GM06990 (cell line): ENCODE measurements at regions not wholly inside any gene's neighbourhood (a gene's known extent, or its start where the extent isn't known, plus 50 kb on each side); places are given as distances from the start of the nearest gene placed in this dataset.

ENCODE experiments used
- DNase-seq: peaks from one replicate; pipeline ENCODE4 v3.0.0-alpha.2; 2011; ENCODE audit not compliant: insufficient read length; ENCODE audit errors: extremely low read depth
- H3K27me3 ChIP-seq: replicated peaks from 2 replicates; pipeline ENCODE4 v1.6.0; 2011; ENCODE audit warnings: low read length; ENCODE audit not compliant: control insufficient read depth, insufficient read depth
- H3K36me3 ChIP-seq: 2 replicates; pipeline ENCODE4 v1.5.1; 2011; ENCODE audit warnings: low read length; ENCODE audit not compliant: control insufficient read depth, insufficient read depth
- H3K4me3 ChIP-seq: replicated peaks from 2 replicates; pipeline ENCODE4 v1.5.1; 2011; ENCODE audit warnings: low read depth, mild to moderate bottlenecking, control low read depth, low read length
- TF ChIP-seq, protein P1 (sequence below): IDR thresholded peaks from 2 replicates; pipeline ENCODE4 v1.5.1; 2011; ENCODE audit warnings: low read length, control low read depth, mild to moderate bottlenecking, inconsistent platforms; ENCODE audit not compliant: insufficient read depth, poor library complexity, severe bottlenecking

DNA sequence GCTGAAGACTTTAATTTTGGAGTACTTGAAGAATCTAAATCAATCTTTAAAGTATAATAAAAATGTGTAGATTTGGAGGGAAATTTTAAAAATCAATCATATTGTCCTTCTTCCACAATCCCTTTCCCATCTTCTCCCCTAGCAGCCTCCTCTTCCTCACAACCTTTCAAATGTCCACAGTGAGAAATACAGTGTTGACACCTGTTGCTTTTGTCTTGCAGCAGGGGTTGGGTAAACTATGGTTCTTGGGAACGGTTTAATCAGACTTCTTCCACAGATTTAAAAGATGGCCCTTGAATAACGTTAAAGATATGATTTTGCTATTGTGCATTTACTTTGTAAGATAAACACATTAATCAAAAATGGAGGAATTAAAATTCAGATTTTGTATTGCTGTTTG is 113.8 kb upstream of the SLC1A4 start:
- TF ChIP-seq, protein P1, sequence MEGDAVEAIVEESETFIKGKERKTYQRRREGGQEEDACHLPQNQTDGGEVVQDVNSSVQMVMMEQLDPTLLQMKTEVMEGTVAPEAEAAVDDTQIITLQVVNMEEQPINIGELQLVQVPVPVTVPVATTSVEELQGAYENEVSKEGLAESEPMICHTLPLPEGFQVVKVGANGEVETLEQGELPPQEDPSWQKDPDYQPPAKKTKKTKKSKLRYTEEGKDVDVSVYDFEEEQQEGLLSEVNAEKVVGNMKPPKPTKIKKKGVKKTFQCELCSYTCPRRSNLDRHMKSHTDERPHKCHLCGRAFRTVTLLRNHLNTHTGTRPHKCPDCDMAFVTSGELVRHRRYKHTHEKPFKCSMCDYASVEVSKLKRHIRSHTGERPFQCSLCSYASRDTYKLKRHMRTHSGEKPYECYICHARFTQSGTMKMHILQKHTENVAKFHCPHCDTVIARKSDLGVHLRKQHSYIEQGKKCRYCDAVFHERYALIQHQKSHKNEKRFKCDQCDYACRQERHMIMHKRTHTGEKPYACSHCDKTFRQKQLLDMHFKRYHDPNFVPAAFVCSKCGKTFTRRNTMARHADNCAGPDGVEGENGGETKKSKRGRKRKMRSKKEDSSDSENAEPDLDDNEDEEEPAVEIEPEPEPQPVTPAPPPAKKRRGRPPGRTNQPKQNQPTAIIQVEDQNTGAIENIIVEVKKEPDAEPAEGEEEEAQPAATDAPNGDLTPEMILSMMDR = no peak
- Histone ChIP-seq H3K4me3 (no peak overlapping the region), H3K27me3 (no peaks in the 10 kb centered on the region), H3K36me3 (peaks cover 3% of the 10 kb centered on the region)
- no peak for DNase-seq

- H3K27me3 ChIP-seq = no peaks in the 10 kb centered on the region
- no peak for DNase-seq
- no peak overlapping the region for H3K4me3 ChIP-seq
- H3K36me3 ChIP-seq = peaks cover 3% of the 10 kb centered on the region
- TF ChIP-seq, protein P1 = no peak
These were observed 113.0 kb upstream of the SLC1A4 start for GRCh38 chr2:64876137-64876647.

GRCh38 chr2:64879745-64880144 is 109.5 kb upstream of the SLC1A4 start:
- DNase-seq = no peak
- Histone ChIP-seq H3K27me3 (no peaks in the 10 kb centered on the region), H3K4me3 (no peak overlapping the region), H3K36me3 (peaks cover 10% of the 10 kb centered on the region)
- TF ChIP-seq, protein P1 = no peak

DNA sequence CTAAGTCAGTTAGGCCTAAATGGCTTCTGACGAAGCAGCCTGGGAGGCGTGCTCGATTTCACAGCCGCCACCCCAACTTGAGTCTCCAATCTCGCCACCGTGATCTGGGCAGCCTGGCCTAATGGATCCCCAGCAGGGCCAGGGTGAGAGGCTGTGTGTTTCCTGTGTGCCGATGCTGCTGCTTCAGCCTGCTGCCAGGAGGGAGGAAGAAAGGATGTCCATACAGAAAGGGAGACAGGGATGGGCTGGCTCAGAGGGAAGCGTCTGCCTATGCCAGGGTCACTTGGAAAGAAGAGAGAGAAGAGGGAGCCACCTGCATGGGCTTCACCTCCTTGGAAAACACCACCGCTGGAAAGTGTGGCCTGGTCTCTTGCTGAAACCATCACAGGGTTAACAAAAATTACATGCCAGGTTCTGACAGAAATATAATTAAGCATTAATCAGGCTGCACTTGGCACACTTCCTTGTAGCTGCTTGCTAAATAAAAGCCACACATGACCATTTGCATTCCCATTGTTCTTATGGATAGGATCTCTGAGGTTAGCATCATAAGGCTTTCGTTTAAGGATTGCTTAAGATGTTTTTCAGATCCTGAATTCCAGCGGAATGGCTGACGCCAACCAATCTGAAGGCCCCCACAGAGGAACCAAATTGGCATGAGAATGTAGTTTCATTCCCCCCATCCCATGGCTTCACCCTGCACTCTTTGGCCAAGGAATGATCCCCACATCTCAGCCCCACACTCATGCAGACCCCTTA is 108.8 kb upstream of the SLC1A4 start:
- no peak overlapping the region for H3K4me3 ChIP-seq
- H3K36me3 ChIP-seq = peaks cover 10% of the 10 kb centered on the region
- DNase-seq = no peak
- TF ChIP-seq, protein P1 = no peak
- H3K27me3 ChIP-seq = no peaks in the 10 kb centered on the region

- no peaks in the 10 kb centered on the region for H3K27me3 ChIP-seq
- H3K4me3 ChIP-seq = no peak overlapping the region
- H3K36me3 ChIP-seq = peaks cover 10% of the 10 kb centered on the region
- TF ChIP-seq, protein P1 = no peak
- DNase-seq = no peak
These were observed 108.1 kb upstream of the SLC1A4 start for GRCh38 chr2:64881037-64881492.
